ENCODE measurements at regions not wholly inside any gene's neighbourhood (a gene's known extent, or its start where the extent isn't known, plus 50 kb on each side); places are given as distances from the start of the nearest gene placed in this dataset.

DNA sequence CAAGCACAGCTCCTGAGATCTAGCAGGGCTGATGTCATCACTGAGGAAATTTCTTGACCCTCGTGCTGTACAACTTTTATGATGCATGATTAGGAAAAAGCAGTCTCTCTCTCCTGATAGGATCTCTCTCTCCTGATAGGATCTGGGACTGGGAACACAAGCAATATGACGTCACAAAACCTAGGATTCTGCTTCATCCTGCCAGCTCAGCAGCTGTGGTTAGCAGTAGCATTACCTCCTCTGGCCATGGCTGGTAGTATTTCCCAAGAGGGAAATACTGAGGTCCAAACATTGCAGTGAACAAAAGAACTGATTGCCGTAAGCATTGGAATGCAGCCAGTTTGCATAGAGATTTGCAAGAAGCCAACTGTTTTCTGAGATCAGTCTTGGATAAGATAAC lies 521.2 kb upstream of the POU3F3 start:
- TF ChIP-seq, protein P1, sequence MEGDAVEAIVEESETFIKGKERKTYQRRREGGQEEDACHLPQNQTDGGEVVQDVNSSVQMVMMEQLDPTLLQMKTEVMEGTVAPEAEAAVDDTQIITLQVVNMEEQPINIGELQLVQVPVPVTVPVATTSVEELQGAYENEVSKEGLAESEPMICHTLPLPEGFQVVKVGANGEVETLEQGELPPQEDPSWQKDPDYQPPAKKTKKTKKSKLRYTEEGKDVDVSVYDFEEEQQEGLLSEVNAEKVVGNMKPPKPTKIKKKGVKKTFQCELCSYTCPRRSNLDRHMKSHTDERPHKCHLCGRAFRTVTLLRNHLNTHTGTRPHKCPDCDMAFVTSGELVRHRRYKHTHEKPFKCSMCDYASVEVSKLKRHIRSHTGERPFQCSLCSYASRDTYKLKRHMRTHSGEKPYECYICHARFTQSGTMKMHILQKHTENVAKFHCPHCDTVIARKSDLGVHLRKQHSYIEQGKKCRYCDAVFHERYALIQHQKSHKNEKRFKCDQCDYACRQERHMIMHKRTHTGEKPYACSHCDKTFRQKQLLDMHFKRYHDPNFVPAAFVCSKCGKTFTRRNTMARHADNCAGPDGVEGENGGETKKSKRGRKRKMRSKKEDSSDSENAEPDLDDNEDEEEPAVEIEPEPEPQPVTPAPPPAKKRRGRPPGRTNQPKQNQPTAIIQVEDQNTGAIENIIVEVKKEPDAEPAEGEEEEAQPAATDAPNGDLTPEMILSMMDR (IDR thresholded peaks at IDR 0.05), result no peak
- no peak for TF ChIP-seq POLR2A (IDR thresholded peaks at IDR 0.05)
